GM12892 (cell line): ENCODE measurements at regions not wholly inside any gene's neighbourhood (a gene's known extent, or its start where the extent isn't known, plus 50 kb on each side); places are given as distances from the start of the nearest gene placed in this dataset.
"Not testable (repeated sequence)": the region's sequence is repeated elsewhere in the genome, so short reads cannot be mapped to it uniquely, and the experiment has no call there.

Source experiments
- POLR2A ChIP-seq: IDR thresholded peaks from 2 replicates; pipeline ENCODE4 v1.6.1; 2011; ENCODE audit warnings: low read depth, low read length, control low read depth
- TAF1 ChIP-seq: IDR thresholded peaks from 2 replicates; pipeline ENCODE4 v1.6.1; 2011; ENCODE audit warnings: low read depth, mild to moderate bottlenecking, control low read depth, low read length, borderline replicate concordance

DNA sequence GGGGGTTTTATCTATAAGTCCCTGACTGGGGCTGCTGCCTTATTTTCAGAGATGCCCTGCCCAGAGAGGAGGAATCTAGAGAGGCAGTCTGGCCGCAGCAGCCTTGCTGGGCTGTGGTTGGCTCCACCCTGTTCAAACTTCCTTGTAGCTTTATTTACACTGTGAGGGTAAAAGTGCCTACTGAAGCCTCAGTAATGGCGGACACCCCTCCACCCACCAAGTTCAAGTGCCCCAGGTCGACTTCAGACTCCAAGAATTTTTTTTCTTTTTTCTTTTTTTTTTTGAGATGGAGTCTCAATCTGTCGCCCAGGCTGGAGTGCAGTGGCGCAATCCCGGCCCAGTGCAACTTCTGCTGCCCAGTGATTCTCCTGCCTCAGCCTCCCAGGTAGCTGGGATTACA is 137.3 kb upstream of the MTPN start:
- TF ChIP-seq POLR2A, TAF1: not testable (repeated sequence)
